ENCODE measurements at regions not wholly inside any gene's neighbourhood (a gene's known extent, or its start where the extent isn't known, plus 50 kb on each side); places are given as distances from the start of the nearest gene placed in this dataset.

GRCh38 chr5:143663872-143664271 lies 148.1 kb upstream of the HMHB1 start:
- no peak for TF ChIP-seq POLR2A (IDR thresholded peaks at IDR 0.05)
- no peak for TF ChIP-seq CTCF (IDR thresholded peaks at IDR 0.05)
